ENCODE measurements at regions not wholly inside any gene's neighbourhood (a gene's known extent, or its start where the extent isn't known, plus 50 kb on each side); places are given as distances from the start of the nearest gene placed in this dataset.

GRCh38 chr21:27813344-27813743, 846.5 kb upstream of the ADAMTS5 start:
- TF ChIP-seq, protein P1, sequence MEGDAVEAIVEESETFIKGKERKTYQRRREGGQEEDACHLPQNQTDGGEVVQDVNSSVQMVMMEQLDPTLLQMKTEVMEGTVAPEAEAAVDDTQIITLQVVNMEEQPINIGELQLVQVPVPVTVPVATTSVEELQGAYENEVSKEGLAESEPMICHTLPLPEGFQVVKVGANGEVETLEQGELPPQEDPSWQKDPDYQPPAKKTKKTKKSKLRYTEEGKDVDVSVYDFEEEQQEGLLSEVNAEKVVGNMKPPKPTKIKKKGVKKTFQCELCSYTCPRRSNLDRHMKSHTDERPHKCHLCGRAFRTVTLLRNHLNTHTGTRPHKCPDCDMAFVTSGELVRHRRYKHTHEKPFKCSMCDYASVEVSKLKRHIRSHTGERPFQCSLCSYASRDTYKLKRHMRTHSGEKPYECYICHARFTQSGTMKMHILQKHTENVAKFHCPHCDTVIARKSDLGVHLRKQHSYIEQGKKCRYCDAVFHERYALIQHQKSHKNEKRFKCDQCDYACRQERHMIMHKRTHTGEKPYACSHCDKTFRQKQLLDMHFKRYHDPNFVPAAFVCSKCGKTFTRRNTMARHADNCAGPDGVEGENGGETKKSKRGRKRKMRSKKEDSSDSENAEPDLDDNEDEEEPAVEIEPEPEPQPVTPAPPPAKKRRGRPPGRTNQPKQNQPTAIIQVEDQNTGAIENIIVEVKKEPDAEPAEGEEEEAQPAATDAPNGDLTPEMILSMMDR (IDR thresholded peaks at IDR 0.05): no peak
- no peak for TF ChIP-seq POLR2A (IDR thresholded peaks at IDR 0.05)

Measured in suprapubic skin (tissue), 3 donors.